Fibroblast of the conjunctiva (primary cell): ENCODE measurements at regions not wholly inside any gene's neighbourhood (a gene's known extent, or its start where the extent isn't known, plus 50 kb on each side); places are given as distances from the start of the nearest gene placed in this dataset.
"Not testable (repeated sequence)": the region's sequence is repeated elsewhere in the genome, so short reads cannot be mapped to it uniquely, and the experiment has no call there.

Experiments
- DNase-seq: peaks from one replicate; pipeline ENCODE4 v3.0.0-alpha.2; 2010; ENCODE audit warnings: low read depth

- no peak for DNase-seq
Measured at GRCh38 chr4:178970433-178971140, 1528.3 kb upstream of the AGA start.

DNA sequence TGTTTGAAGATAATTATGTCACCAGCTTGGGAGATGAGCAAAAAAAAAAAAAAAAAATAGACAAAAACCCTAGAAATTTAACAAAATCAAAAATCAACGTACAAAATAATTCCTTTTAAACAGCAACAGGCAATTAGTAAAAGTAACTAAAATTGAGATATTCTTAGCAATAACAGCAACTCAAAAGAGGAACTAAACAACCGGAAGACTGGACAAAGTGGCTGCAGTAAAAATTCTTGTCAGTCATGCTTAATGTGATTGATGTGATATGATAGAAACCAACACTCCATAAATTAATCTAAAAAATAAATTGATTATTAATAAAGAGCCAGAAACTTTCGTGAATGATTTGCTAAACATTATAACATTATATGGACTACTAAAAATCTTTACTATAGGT, 1534.6 kb upstream of the AGA start:
- DNase-seq, result no peak

GRCh38 chr4:178993306-178993705, 1551.1 kb upstream of the AGA start:
- DNase-seq, result no peak

DNA sequence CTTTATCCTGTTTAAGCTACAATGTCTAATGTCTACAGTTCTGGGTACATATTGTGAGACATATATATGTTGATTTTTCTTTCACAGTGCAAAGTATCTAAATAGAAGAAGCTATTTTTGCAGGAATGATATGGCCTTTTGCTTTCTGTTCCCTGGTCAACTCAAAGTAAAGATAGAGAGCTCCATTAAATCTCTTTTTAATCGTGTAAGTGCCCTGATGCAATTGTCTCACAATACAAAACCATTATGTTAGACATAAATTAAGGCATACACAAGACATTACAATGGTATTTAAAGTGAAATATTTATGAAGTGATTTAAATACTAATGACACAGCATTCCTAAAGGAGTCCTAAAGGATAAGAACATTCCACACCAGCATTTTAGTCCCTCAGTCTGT, 1559.7 kb upstream of the AGA start:
- DNase-seq, result no peak

- no peak for DNase-seq
Measured at GRCh38 chr4:179007755-179008154, 1565.5 kb upstream of the AGA start.

- no peak for DNase-seq
Measured at GRCh38 chr4:179017581-179017980, 1575.3 kb upstream of the AGA start.

- DNase-seq, result no peak
Measured at GRCh38 chr4:179027569-179027968, 1585.3 kb upstream of the AGA start.

DNA sequence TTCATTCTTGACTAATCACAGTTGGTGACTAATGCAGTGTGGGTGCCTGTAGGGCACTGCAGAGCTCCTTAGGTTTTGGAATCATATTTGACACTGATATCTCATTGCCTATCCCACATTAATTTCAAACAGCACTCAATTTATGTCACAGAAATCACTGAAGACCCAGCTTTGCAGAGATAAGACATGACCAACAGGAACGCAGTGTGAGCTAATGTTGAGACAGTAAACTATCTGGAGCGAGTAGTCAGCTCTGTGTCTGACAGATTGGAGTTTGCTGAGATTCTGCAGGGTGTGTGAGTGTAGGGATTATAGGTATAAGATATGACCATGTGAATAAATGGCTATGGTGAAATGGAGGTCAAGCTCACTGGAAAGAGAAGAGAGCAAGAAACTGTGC, 1586.1 kb upstream of the AGA start:
- DNase-seq, result no peak

- DNase-seq, result no peak
Measured at GRCh38 chr4:179029683-179030082, 1587.4 kb upstream of the AGA start.

DNA sequence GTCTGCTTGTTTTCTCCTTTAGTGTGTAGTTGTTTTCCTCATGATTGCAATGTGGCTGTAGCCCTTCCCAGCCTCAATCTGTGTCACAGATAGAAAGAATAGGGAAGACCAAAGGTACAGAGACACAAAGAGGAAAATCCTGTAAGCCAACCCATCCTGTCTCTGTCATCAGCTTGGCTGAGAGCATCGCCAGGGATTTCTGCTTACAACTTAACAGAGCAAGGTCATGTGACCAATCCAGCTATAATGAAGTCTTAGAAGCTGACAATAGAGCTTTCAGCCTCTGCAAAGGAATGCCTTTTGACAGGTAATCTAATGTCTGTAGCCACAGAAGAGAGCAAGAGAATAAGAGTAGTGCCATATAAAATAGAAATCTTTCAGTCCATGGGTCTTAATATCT, 1598.0 kb upstream of the AGA start:
- DNase-seq, result no peak

- DNase-seq, result no peak
Measured at GRCh38 chr4:179048839-179049453, 1606.7 kb upstream of the AGA start.

DNA sequence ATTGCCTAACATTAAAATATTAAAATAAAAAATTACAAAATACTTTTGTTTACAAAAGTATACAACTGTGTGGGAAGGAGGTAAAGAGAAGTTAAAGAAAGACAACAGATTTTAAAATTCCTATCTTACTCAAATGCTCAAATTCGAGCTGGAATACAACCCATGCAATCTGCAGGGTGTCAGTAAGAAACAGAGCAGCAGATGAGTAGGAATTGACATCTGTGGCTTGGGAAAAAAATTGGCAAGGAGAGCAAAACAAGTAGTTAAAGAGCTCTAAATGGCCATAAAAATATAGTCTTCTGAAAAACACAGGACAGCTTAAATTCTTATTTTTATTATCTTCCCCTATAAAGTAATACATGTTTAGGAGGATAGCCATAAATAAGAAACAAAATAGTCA, 1609.0 kb upstream of the AGA start:
- DNase-seq, result no peak

DNA sequence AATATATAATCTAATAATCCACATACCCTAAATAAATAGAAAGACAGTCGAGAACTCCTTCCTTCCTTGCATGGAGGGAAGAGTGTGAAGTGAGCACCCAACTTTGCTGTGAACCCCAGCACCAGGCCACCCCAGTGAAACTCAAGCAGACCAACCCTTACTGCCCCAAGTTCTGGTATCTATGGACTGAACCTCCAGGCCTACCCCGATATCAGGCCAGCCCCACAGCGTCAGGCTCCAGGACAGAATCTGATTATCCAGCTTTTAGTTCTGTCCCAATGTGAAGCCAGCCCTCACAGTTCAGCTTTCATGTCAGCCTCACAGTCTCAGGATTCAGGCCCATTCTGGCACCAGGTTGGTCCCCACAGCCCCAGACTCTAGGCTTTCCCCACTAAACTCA, 1617.2 kb upstream of the AGA start:
- no peak for DNase-seq

DNA sequence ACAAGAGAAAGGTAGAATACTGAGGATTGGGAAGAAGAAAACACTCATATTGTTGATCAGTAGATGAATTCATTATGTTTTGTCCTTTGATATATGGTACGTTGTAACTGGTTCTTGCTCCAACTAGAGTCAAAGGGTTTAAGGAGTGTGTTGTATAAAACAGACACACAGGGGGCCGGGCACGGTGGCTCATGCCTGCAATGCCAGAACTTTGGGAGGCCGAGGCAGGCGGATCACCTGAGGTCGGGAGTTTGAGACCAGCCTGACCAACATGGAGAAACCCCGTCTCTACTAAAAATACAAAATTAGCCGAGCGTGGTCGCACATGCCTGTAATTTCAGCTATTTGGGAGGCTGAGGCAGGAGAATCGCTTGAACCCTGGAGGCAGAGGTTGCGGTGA, 1624.0 kb upstream of the AGA start:
- DNase-seq, result not testable (repeated sequence)

- DNase-seq, result no peak
Measured at GRCh38 chr4:179071131-179071530, 1628.9 kb upstream of the AGA start.

GRCh38 chr4:179076865-179077264, 1634.6 kb upstream of the AGA start:
- no peak for DNase-seq

DNA sequence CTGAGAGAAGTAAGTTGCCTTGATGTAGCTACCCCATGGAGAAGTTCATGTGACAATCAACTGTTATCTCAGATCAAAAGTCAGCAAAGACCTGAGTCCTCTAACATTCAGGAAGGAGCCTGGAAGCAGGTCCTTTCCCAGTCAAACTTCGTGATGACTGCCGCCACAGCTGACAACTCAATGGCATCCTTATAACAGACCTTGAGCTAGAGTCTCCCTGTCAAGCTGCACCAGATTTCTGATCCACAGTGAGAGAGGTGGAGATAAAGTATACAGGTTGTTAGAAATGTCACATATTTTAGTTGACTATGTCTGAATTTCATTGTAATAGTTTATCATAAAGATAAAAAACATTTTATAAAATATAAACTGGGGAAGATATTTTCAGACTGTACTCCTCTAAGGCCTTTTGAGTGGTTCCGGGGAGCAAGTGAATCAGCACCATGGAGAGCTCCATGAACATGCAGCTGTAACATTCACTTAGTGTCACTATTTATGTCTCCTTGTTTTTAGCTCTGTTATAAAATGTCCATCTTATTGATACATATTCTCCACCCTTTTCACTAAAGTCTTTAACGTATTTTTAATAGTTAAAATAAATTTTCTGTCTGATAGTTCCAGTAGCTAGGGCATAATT, 1653.5 kb upstream of the AGA start:
- DNase-seq, result no peak

GRCh38 chr4:179097741-179098140, 1655.5 kb upstream of the AGA start:
- no peak for DNase-seq

- no peak for DNase-seq
Measured at GRCh38 chr4:179110356-179110755, 1668.1 kb upstream of the AGA start.

- no peak for DNase-seq
Measured at GRCh38 chr4:179110816-179111215, 1668.6 kb upstream of the AGA start.

DNA sequence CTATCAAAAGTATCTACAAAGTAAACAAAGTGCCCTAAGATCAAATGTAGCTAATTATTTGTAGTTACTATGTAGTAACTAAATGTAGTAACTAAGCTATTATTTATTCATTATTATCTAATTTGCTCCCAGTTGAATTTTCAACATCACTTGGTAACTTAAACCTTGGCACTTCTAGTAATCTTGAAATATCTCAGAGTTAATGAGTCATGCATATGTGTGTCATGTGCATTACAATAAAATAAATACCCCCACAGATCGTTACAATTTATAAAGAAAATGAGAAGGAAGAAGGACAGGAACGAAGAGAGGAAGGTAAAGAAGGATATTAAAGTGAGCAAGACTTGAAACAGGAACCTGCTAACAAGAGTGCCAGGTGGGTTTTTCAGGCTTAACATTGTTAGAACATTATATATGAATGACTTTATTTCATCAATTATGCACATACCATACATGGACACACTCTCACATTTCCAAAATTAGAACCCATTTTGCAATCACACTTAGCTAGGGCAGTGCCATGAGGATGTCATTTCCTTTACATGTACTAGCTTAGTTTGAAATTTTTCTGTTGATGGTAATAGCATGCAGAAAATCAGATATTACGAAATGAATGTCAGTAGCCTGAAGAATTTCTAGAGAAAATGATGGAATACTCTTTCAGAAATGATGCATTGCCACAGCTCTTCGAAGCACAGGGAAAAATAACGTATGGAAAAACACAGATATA, 1670.4 kb upstream of the AGA start:
- no peak for DNase-seq

DNA sequence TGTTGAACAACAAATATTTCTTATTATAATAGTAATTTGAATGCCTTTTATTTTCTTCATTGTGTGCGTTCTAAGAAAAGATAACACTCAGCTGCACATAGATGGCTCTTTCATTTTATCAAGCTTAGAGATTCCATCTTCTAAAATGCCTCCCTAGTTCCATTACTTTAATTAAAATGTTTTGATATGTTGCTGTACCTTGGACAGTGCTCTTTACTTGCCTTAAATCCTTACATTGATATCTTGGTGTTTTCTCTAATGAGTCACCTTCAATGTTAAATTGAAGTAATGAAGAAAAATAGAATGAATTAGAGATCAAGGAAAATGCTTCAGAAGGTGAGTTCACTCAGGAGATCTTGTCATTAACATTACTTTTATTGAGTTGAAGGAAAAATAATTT, 1672.4 kb upstream of the AGA start:
- no peak for DNase-seq

- no peak for DNase-seq
Measured at GRCh38 chr4:179116011-179116410, 1673.8 kb upstream of the AGA start.
